Gastrocnemius medialis (tissue), 4 donors: ENCODE measurements at regions not wholly inside any gene's neighbourhood (a gene's known extent, or its start where the extent isn't known, plus 50 kb on each side); places are given as distances from the start of the nearest gene placed in this dataset.

Source experiments
- POLR2A ChIP-seq, 2 donors: fragments of 450-650 bp; IDR thresholded peaks; one replicate each; pipeline ENCODE4 v1.6.1; 2017; ENCODE audit warnings: antibody characterized with exemption in 2 of 2, mild to moderate bottlenecking in 2 of 2, moderate library complexity in 2 of 2
- TF ChIP-seq, protein P1 (sequence below), 5 experiments: fragments of 450-650 bp in 3 of 5; fragments of 200-600 bp in 2 of 5; sonication (generic) in 2 of 5; IDR thresholded peaks in 4 of 5; conservative IDR thresholded peaks in 1 of 5; 1 replicate in 4 of 5; 2 replicates in 1 of 5; pipeline ENCODE4 v1.5.1; 2016 to 2019; ENCODE audit warnings: antibody characterized with exemption in 5 of 5, mild to moderate bottlenecking in 3 of 5, moderate library complexity in 3 of 5

DNA sequence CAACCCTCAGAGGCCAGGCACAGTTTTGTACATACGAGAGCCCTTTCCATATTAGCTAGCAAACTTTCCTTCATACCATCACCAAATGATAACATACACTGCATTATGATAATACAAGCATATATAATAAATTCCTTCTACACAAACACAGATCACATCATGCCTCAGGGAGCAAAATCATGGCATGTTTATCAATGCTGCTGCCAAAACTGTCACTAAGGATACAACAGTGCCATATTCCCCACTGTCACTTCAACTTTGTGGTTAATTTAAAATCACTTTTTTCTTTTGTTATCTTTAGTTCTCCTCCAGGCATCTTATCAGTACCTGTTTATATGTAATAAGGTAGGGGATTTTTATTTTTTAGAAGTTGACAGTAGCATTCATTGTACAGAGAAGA, 196.3 kb downstream of the EPM2A start:
- TF ChIP-seq, protein P1, sequence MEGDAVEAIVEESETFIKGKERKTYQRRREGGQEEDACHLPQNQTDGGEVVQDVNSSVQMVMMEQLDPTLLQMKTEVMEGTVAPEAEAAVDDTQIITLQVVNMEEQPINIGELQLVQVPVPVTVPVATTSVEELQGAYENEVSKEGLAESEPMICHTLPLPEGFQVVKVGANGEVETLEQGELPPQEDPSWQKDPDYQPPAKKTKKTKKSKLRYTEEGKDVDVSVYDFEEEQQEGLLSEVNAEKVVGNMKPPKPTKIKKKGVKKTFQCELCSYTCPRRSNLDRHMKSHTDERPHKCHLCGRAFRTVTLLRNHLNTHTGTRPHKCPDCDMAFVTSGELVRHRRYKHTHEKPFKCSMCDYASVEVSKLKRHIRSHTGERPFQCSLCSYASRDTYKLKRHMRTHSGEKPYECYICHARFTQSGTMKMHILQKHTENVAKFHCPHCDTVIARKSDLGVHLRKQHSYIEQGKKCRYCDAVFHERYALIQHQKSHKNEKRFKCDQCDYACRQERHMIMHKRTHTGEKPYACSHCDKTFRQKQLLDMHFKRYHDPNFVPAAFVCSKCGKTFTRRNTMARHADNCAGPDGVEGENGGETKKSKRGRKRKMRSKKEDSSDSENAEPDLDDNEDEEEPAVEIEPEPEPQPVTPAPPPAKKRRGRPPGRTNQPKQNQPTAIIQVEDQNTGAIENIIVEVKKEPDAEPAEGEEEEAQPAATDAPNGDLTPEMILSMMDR (IDR thresholded peaks at IDR 0.05 in 4 of 5, conservative IDR thresholded peaks at IDR 0.05 in 1 of 5) = no peak
- TF ChIP-seq POLR2A (IDR thresholded peaks at IDR 0.05) = no peak
